Keratinocyte (primary cell): ENCODE measurements at regions not wholly inside any gene's neighbourhood (a gene's known extent, or its start where the extent isn't known, plus 50 kb on each side); places are given as distances from the start of the nearest gene placed in this dataset.

Source experiments
- DNase-seq: peaks from one replicate; pipeline ENCODE4 v3.0.0-alpha.2; 2011; ENCODE audit warnings: low read depth, missing footprints, low spot score
- FAIRE-seq: peaks from 2 replicates; lab custom pipeline; 2011; peaks lifted over from hg19 to GRCh38; lab: Jason Lieb, UNC
- H2AFZ ChIP-seq: 2 replicates; pipeline ENCODE4 v1.6.0; 2012; ENCODE audit warnings: low read length, control low read depth, inconsistent platforms; ENCODE audit not compliant: control insufficient read depth
- H3K27ac ChIP-seq: 2 replicates; pipeline ENCODE4 v1.5.1; 2011; ENCODE audit warnings: low read length; ENCODE audit not compliant: control insufficient read depth, insufficient read depth
- H3K27me3 ChIP-seq: 3 replicates; pipeline ENCODE4 v1.6.0; 2011; ENCODE audit warnings: low read length; ENCODE audit not compliant: control insufficient read depth, insufficient read depth; ENCODE audit errors: extremely low read depth
- H3K36me3 ChIP-seq, 2 experiments: 2 replicates in 1 of 2; 3 replicates in 1 of 2; pipeline ENCODE4 v1.5.1; 2011; ENCODE audit warnings: low read length in 2 of 2, mild to moderate bottlenecking in 1 of 2; ENCODE audit not compliant: control insufficient read depth in 2 of 2, insufficient read depth in 2 of 2; ENCODE audit errors: extremely low read depth in 1 of 2
- H3K4me1 ChIP-seq: 3 replicates; pipeline ENCODE4 v1.5.1; 2011; ENCODE audit warnings: low read length; ENCODE audit not compliant: control insufficient read depth, insufficient read depth; ENCODE audit errors: extremely low read depth
- H3K4me2 ChIP-seq: 3 replicates; pipeline ENCODE4 v1.6.0; 2011; ENCODE audit warnings: low read depth, low read length; ENCODE audit not compliant: control insufficient read depth, insufficient read depth; ENCODE audit errors: extremely low read depth
- H3K4me3 ChIP-seq, 3 experiments: fragments of 200-600 bp in 1 of 3; sonication (generic) in 1 of 3; 2 replicates in 2 of 3; 3 replicates in 1 of 3; pipeline ENCODE4 v1.5.1; 2011 to 2016; ENCODE audit warnings: low read length in 3 of 3, mild to moderate bottlenecking in 3 of 3, control low read depth in 2 of 3, inconsistent platforms in 1 of 3, low read depth in 1 of 3, mixed read lengths in 1 of 3, mixed run types in 1 of 3, moderate library complexity in 1 of 3; ENCODE audit not compliant: control insufficient read depth in 2 of 3, insufficient read depth in 2 of 3; ENCODE audit errors: extremely low read depth in 1 of 3
- H3K79me2 ChIP-seq: 2 replicates; pipeline ENCODE4 v1.6.0; 2012; ENCODE audit warnings: low read length; ENCODE audit not compliant: control insufficient read depth, insufficient read depth
- H3K9ac ChIP-seq: 3 replicates; pipeline ENCODE4 v1.6.0; 2011; ENCODE audit warnings: low read length; ENCODE audit not compliant: control insufficient read depth, insufficient read depth; ENCODE audit errors: extremely low read depth
- H3K9me1 ChIP-seq: 3 replicates; pipeline ENCODE4 v1.6.0; 2011; ENCODE audit warnings: low read length; ENCODE audit not compliant: control insufficient read depth, insufficient read depth; ENCODE audit errors: extremely low read depth
- H3K9me3 ChIP-seq: 2 replicates; pipeline ENCODE4 v1.5.1; 2012; ENCODE audit warnings: low read depth, low read length; ENCODE audit not compliant: control insufficient read depth
- H4K20me1 ChIP-seq: 3 replicates; pipeline ENCODE4 v1.6.0; 2011; ENCODE audit warnings: low read length; ENCODE audit not compliant: control insufficient read depth, insufficient read depth; ENCODE audit errors: extremely low read depth
- CTCF ChIP-seq, 3 experiments: IDR thresholded peaks in 1 of 3; conservative IDR thresholded peaks in 1 of 3; optimal IDR thresholded peaks in 1 of 3; 2 replicates in 2 of 3; 3 replicates in 1 of 3; pipeline versions ENCODE3 to v1.5.1; 2011; ENCODE audit warnings: low read length in 3 of 3, mild to moderate bottlenecking in 3 of 3, moderate library complexity in 2 of 3, control low read depth in 1 of 3, inconsistent platforms in 1 of 3; ENCODE audit not compliant: insufficient read depth in 2 of 3; ENCODE audit errors: extremely low read depth in 1 of 3
- EZH2 ChIP-seq: IDR thresholded peaks from one replicate; pipeline ENCODE4 v1.6.1; 2012; ENCODE audit warnings: inconsistent platforms, mild to moderate bottlenecking, low read length, moderate library complexity
- dilution Hi-C: fragments of 300-500 bp; cut with MboI; formaldehyde crosslinking; loops from one replicate; pipeline ENCODE4 v1.7.0; 2020; ENCODE audit warnings: low sequenced_read_pairs; ENCODE audit not compliant: extremely low pct_ligation_motif_present

GRCh38 chr6:47138046-47138445 lies 95.9 kb upstream of the ADGRF1 start:
- Histone ChIP-seq H3K4me2 (no peak overlapping the region), H3K27ac (no peak overlapping the region), H3K27me3 (no peaks in the 10 kb centered on the region), H3K9ac (no peak overlapping the region), H3K79me2 (no peaks in the 10 kb centered on the region), H3K9me3 (no peaks in the 10 kb centered on the region), H3K4me3 (no peak overlapping the region), H2AFZ (no peak overlapping the region), H3K4me1 (peaks cover 21% of the 10 kb centered on the region), H4K20me1 (no peaks in the 10 kb centered on the region), H3K9me1 (no peaks in the 10 kb centered on the region), H3K36me3 (no peaks in the 10 kb centered on the region)
- FAIRE-seq (peak; percentile 43), DNase-seq (no peak)
- TF ChIP-seq EZH2, result no peak
- TF ChIP-seq CTCF (optimal IDR thresholded peaks at IDR 0.05 in 1 of 3, IDR thresholded peaks at IDR 0.05 in 1 of 3, conservative IDR thresholded peaks at IDR 0.05 in 1 of 3; ENCODE audit: extremely low read depth in 1 of 3, insufficient read depth in 2 of 3, low read length in 3 of 3), result no peak
- dilution Hi-C loops, result no loop called here

GRCh38 chr6:47137073-47137472 lies 94.9 kb upstream of the ADGRF1 start:
- H3K79me2 ChIP-seq, result no peaks in the 10 kb centered on the region
- no peak overlapping the region for H3K4me3 ChIP-seq
- H3K4me1 ChIP-seq, result peaks cover 21% of the 10 kb centered on the region
- no peaks in the 10 kb centered on the region for H3K9me1 ChIP-seq
- no peak overlapping the region for H3K27ac ChIP-seq
- TF ChIP-seq EZH2 (no peak), CTCF (optimal IDR thresholded peaks at IDR 0.05 in 1 of 3, IDR thresholded peaks at IDR 0.05 in 1 of 3, conservative IDR thresholded peaks at IDR 0.05 in 1 of 3; ENCODE audit: extremely low read depth in 1 of 3, insufficient read depth in 2 of 3, low read length in 3 of 3) (no peak)
- dilution Hi-C loops, result no loop called here
- no peaks in the 10 kb centered on the region for H3K9me3 ChIP-seq
- H3K27me3 ChIP-seq, result no peaks in the 10 kb centered on the region
- H2AFZ ChIP-seq, result no peak overlapping the region
- H3K4me2 ChIP-seq, result no peak overlapping the region
- no peaks in the 10 kb centered on the region for H3K36me3 ChIP-seq
- no peaks in the 10 kb centered on the region for H4K20me1 ChIP-seq
- FAIRE-seq, result no peak
- no peak for DNase-seq
- H3K9ac ChIP-seq, result no peak overlapping the region
